NOMO-1 (cell line): ENCODE measurements at regions not wholly inside any gene's neighbourhood (a gene's known extent, or its start where the extent isn't known, plus 50 kb on each side); places are given as distances from the start of the nearest gene placed in this dataset.

Experiments used
- DNase-seq, 2 experiments: peaks; one replicate each; lab custom pipeline; 2025; ENCODE audit not compliant: unreplicated experiment in 2 of 2; lab: John Stamatoyannopoulos, UW

DNA sequence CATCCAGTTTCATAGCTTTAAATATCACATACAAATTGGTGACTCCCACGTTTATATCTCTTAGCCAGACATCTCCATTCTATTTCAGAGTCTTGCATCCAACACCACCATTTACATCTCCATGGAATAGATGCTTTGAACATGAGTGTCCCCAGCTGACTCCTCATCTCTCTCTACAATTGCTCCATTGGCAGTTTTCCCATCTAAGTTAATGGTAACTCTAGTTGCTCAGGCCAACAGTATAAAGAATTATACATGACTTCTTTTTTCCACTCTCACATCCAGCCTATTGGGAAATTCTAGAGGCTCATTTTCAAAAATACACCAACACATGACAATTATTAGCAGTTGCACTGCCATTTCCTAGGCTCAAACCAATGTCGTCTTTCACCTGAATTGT, 388.2 kb downstream of the STIM2 start:
- no peak for DNase-seq

DNA sequence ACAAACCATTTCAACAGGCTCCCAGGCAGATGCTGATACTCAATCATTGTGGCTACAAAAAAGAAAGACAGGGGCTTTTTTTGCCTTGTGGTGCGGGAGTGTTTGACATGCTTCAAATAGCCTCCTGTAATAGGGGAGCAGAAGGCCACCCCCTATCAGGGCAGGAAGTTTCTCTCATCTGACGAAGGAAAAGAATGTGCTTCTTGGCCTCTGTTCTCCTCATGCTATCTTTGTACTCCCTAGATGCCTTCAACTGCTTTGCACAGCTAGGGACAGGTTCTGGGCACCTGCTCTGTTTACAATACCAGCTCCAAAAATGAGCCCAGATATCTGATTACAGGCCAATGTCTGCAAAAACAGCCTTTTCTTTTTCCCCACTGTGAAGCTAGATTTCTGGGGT, 391.1 kb downstream of the STIM2 start:
- DNase-seq = no peak

DNA sequence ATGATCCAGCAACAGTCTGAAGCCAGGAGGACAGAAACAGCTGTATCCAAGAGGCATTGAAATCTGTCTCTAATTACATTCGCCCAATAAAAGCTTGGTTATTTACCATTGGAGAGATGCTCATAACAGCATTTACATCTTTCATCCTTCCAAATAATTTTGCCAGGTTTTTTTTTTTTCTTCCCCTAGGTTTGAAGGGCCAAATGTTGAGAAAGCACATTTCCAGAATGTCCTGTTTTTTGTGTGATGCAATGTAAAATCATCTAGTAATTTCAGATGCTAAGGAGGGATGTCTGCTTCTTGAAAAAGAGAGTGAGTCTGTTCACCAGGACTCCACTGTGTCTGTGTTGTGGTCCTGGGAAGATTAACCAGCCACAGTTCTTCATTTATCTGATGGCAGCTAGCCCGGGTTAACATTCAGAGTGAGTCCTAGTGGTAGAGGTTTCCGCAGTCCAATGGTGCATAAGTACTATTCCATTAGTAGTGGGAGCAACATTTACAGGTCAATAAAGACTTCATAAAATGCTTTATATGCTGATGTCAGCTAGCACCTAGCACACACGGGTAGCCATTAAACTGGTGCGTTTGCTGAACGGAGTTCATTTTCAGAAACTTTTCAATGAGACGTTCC, 406.8 kb downstream of the STIM2 start:
- DNase-seq = no peak

DNA sequence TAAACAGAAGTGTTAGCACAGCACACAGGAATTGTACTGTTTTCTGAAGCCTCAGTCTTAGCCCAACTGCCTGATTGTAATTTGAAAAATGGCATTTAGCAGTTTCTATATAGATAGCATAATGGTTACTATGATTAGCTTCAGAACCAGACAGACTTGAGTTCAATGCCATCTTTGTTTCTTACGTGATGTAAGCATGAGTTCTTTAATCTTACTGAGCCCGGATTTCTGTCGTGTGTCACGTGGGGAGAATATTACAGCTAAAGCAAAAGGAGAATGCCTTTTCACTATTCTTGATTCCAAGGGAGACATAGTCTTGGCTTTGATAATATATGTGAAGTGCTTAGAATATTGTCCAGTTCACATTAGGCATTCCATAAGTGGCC, 407.3 kb downstream of the STIM2 start:
- no peak for DNase-seq

DNA sequence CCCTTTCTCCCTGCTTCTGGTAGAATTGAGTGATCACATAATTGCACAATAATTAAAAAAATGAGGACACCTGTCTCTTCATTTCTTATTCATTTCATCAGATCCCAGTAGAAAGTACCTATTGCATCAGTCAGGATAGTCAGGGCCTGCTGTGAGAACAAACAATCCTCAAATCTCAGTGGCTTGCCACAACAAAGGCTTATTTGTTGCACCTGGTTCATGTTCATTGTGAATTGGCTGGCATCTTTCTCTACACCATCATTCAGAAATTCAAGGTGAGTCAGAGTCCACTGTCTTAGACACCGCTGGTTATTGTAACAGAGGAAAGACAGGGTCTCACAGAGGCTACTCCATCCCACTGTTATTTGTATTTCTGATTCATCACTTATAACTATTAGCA, 409.8 kb downstream of the STIM2 start:
- no peak for DNase-seq

DNA sequence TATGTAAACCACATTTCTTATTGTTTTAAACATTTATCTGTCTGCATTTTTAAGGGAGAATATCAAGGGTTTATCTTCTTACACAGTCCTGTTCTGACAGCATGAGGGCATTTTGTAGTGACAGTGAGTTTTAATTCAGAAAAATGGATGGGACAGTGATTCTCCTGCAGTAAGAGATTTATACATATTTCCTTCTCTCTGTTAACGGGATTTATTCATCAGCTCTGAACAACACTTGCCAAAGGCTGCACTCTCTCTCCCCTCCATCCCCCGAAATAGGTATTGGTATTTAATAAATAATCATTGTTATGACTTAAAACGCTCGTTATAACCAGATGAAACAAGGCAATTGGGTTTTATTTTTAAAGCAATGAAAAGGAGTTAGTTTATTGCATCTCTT, 410.9 kb downstream of the STIM2 start:
- no peak for DNase-seq

DNA sequence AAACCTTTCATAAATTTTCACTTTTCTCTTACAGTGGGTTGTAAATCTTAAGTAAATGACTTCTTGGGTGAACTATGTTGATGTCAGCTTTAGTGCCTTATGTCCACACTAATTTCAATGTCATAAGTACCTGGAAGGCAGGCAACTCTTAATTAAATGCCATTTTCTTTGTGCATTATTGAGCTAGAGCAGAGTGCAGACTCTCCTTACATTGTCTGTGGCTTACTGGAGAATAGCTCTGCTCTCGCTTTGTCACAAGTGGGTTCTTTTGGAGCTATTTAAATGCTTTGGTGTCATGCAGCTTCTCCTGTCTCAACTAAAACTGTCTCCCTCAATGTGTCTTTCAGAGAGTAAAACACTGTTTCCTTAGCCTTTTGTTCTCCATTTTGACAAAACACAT, 411.6 kb downstream of the STIM2 start:
- no peak for DNase-seq

DNA sequence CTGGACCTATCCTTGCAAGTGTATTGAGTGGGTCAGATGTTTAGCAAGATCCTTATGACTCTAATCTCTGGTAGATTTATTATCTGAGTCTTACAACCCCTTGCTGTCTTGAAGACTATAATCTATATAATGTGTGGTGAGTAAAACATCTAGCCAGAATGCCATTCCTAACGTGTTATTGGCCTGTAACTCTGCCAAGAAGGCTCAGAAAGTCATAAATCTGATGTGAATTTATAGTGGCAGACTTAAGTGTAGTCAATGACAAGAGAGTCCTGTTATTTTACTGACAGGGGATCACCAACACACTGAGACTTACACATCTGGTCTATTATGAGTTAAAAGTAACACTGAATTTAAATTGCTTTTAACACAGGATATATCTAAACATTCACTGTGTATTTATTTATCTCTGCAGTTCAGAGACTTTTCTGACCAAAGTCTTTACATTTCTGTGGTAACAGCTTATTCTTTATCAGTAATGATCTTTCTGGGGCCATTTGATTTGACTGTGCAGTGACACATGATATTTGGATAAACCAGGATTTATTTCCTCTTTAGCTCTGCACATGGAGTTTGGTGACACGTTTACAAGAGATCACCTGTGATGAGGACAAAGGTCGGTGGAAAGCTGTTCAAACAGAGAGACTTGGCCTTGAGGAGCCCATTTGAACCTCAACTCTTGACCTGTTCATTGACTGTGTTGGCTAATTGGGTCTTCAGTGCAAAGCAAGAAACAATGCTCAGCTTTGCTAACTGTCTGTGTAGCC, 415.8 kb downstream of the STIM2 start:
- DNase-seq = no peak

DNA sequence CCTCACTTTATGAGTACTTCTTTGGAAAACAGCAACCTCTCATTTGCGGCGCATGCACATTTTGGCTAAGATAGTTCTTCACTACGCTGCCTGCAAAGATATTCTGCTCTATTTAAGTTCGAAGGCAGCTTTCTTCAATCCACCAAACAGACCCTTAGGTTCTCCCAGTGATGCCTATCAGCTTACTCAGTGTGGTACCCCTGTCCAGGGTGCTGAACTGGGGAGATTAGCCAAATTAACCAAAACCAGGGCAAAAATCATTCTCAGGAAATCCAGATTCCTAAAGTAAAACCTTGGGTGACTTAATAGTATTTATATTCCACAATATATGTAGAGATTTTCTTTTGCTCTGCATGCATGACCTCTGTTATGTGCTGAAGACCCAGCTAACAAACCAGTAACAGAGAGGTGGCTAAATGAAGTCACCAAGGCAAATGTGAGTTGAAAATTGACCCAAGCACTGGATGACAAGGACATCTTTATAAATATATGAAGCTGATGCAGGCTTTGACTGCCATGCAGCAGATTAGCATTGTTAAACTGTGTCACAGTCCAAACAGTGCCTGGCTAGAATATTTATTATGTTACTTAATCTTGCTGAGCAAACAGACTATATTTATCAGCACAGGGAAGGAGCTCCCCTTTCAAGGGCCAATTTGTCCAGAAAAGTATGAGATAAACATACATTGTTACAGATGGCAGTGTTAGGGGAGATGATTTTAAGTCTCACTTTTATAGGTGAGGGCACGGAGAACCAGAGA, 418.2 kb downstream of the STIM2 start:
- DNase-seq = no peak

DNA sequence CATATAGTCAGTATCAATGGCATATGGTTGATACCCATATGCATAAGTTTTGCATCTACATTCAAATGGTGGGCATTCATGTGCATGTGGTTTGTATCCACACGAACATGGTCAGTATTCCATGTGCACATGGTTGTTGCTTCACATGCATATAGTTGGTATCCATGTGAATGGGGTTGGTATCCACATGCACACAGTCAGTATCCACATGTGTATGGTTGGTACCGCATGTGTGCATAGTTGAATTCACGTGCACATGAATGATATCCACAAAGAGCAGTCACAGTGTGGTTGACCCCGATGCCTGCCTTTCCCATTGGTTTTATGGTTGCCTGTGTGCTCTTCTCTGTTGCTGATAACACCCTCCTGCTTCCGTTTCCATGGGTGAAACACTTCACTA, 427.9 kb downstream of the STIM2 start:
- DNase-seq = no peak

DNA sequence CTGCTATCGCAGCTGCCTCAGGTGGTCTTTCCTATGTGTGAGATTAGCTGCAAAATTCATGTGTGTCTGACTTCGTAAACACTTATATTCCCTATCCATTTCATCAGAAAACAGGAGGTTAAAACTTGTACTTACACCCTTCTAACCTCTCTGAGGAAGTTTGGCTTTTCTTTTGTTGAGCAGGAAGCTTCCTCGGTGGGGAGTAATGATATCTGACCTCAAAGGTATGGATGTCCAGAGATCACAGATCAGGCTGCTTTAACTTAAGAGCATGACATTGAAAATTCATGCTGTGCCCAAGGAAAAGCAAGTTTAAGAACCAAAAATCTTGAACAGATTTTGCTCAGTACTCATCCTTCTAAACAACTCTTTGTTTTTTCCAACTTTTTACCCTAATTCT, 429.1 kb downstream of the STIM2 start:
- no peak for DNase-seq

DNA sequence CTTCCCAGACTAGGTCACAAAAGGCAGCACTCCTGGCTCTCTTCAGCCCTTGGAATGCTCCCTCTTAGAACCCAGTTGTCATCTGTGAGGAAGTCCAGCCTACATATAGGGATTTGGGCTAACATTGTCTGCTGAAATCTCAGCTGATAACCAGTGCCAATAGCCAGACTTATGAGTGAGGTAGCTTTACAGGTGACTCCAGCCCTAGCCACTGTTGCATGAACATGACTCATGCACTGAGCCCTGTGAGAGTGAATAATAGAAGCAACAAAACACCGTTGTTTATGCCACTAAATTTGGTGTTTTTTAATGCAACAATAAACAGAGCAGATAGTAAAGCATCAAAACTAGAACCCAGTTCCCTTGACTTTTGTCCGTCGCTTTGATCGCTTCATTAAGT, 433.2 kb downstream of the STIM2 start:
- DNase-seq = no peak

DNA sequence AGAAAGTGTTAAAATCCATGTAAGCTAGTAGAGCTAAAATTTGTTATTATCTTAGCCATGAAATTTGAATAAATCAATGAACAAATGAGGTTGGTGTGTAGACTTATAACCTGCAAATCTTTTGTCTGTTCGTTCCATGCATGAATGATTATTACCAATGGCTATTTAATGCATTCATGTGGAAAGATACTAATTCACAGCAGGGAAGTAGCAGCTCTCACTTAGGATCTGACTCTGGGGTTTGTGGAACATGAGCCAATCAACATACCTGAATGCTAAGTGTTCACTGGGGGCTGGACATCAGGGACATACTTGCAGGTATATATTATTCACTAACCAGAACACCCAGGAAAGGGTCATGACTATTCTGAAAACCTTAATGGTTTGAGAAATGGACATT, 444.1 kb downstream of the STIM2 start:
- DNase-seq = no peak

DNA sequence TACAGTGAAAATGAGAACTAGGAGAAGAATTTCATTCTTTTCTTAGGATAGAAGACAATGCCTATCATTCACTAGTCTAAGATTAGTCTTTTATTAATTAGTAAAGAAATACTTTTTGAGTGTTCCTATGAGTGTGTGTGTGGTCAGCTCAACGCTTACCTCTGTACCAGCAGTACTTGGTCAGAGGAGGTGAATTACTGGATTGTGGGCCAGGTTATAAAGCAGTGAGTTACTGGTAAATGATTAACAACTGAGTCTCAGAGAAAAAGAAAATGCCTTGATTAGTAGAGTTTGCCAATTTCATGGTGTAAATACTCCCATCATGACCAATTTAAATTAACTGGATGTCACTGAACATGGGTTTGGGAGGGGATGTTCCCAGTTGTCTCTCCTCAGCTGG, 444.6 kb downstream of the STIM2 start:
- DNase-seq = no peak

DNA sequence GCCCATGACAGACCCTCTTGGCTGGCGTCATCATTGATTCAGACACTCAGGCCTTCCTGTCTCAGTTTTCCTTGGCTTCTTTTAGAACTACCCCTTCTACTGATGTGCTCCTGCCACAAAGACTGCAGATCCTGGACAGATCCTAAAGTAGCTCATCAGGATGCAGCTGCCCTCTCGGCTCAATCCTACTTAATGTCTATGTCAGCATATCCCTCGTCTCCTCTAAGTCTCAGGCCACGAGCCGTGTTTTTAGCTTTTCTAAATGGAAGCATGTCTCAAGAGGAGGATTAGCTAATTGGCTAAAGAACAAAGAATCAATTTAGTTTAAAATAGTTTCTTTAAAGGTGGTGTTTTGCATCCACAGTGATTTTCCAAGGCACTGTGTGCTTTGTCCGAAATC, 447.7 kb downstream of the STIM2 start:
- no peak for DNase-seq

DNA sequence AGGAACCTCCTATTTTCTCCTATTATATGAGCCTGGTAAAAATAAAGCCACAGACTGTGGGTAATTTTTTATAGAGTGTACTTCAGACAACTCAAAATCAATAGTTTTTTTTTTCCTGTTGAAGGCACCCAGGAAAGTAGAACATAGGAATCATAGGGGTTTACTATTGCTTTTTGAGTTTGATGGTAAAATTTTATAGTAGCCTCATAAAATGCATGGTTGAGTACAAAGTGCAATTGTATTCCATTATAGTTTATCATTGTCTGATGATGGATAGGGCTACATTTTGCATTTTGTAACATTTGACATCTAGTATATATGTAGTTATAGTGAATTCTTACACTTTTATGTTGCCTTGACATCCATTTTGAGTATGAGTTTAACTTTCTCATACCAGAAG, 455.0 kb downstream of the STIM2 start:
- DNase-seq = no peak

DNA sequence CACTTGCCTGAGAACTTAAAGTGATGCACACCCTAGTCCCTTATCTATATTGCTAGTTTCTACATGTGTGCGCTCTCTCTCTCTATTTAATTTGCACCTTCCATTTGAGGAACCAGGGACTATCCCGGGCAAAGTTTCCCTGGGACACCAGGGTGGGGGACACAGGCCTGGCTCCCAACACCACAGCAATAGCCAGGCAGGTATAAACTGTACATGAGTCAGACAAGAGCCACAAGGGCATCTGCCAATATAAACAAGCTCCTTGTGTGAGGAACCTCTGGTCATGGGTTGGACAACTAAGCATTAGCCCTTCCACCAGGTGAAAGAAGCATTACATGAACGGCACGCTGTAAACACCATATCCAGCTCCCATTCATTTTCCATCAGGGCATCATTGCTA, 455.5 kb downstream of the STIM2 start:
- DNase-seq = no peak

DNA sequence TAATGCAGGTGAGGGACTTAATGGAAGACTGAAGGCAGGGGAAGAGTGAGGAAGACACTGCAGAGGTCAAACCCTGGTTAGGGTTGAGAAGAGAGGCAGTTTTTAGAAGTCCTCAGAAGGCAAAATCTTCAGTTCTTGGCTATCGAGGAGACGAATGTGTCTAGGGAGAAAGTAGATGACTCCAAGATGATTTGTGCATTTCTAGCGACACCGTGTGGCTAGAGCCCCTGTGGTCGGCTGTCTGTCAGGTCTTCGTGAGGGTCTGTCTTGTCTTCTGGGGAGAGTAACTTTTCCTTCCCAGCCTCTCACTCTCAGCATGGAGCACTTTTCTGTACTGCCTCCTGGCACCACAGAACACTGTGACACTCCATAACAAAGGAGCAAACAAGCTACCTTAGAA, 458.1 kb downstream of the STIM2 start:
- no peak for DNase-seq

DNA sequence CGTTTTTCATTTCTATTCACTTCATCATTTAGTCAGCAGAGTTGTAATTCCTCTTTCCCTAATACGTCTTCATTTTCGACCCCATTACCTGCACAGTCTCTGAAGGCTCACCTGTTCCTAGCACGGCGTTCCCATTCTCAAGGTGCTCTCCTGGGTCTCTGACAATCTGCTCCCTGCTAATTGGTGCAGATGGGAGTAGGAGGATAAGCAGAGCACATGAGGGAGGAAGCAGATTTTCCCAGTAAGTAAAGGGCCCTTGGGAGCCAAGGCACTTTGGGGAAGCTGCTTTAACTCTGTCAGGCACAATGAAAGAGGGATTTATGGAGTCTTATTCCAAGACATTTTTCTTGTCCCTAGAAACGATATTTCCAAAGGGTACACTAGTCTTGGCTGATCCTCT, 466.4 kb downstream of the STIM2 start:
- DNase-seq = no peak

DNA sequence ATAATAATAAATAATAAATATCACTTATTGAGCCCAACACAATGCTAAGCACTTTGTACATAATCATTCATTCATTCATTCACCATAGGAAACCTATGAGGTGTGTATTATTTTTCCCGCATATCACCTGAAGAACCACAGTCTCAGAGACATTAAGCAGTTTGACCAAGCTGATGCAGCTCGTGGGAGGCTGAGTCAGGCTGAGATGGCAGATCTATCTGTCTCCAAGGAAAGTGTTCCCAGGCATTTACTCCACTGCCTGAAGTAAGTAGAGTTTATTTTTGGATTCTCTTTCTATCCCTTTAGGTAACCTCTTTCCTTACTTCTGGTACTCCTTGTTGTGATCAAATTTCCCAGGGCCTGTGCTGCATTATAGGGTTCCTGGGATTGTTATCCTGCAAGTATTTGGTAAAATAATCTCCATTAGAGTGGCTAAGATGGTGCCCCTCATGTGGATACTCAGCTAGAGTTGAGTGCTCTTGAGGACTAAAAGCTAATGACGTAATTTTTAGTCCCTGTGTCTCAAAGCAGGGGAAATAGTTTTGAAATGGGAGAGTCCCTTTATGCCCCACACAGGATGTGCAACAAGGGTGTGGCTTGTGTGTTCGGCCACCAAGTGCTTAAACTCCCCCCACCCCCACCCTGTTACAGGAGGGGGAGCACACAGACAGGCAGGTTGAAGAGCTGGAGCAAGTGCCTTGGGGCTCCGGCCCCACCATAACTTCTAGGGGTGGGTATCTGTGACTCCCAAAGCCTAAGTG, 467.0 kb downstream of the STIM2 start:
- DNase-seq = no peak

DNA sequence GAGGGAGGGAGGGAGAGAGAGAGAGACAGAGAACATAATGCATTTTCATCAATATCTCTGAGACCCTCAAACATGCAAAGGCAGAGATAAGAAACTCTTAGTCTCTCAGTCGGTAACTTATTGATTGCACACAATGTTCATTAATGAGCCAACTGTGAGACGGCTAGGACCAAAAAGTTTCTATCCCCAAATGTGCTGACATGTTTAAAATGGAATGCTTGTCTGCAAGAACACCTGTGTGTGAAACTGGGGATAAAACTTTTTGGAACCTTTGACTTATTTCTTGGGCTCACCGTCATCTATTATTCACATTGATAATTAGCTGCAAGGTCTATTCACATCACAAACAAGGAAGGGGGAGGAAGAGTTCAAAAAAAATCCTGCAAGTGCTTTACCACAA, 477.9 kb downstream of the STIM2 start:
- no peak for DNase-seq
